HepG2 (cell line): ENCODE measurements at regions not wholly inside any gene's neighbourhood (a gene's known extent, or its start where the extent isn't known, plus 50 kb on each side); places are given as distances from the start of the nearest gene placed in this dataset.

Experiments used
- ATAC-seq: fragments of 200-7000 bp; cut with Tn5 transposase; 3 replicates; pipeline ENCODE4 v1.9.1; 2020; ENCODE audit warnings: mild to moderate bottlenecking, moderate library complexity
- BruUV-seq: library from RNA; stranded (reverse); fragments of 400-500 nt; replicated peaks from 2 replicates; lab custom pipeline; 2021; lab: Mats Ljungman, UMichigan
- CTCF ChIA-PET: fragments of 300-600 bp; formaldehyde crosslinking; extraction: SDS; loops from one replicate; lab custom pipeline; 2021; ENCODE audit warnings: low total read pairs, inconsistent platforms, low intra/inter-chr PET ratio; lab: Yijun Ruan, JAX
- POLR2A ChIA-PET: fragments of 350-600 bp; sonication (Branson Sonifier 250); formaldehyde crosslinking; loops from one replicate; lab custom pipeline; 2020; ENCODE audit warnings: antibody characterized with exemption, inconsistent platforms; lab: Yijun Ruan, JAX
- DNase-seq: peaks from one replicate; pipeline ENCODE4 v3.0.0-alpha.2; 2015; ENCODE audit warnings: low spot score
- FAIRE-seq: peaks from 3 replicates; lab custom pipeline; 2011; peaks lifted over from hg19 to GRCh38; lab: Jason Lieb, UNC
- H2AFZ ChIP-seq: one replicate; pipeline ENCODE4 v1.6.1; 2011; ENCODE audit warnings: low read length, inconsistent platforms
- H3K27ac ChIP-seq: fragments of 300-600 bp; 3 replicates; pipeline ENCODE4 v1.8.0; 2011; ENCODE audit warnings: mixed run types, mild to moderate bottlenecking, mixed read lengths, low read length, inconsistent platforms; ENCODE audit not compliant: insufficient read depth; ENCODE audit errors: extremely low read length
- H3K27me3 ChIP-seq, 2 experiments: fragments of 200-600 bp in 1 of 2; 2 replicates in 1 of 2; 3 replicates in 1 of 2; pipeline versions ENCODE4 v1.6.0 to v1.8.0; 2011; ENCODE audit warnings: low read length in 2 of 2, mild to moderate bottlenecking in 2 of 2, moderate library complexity in 2 of 2, inconsistent platforms in 1 of 2; ENCODE audit not compliant: insufficient read depth in 2 of 2, control insufficient read depth in 1 of 2
- H3K36me3 ChIP-seq, 2 experiments: fragments of 200-600 bp in 1 of 2; replicated peaks in 1 of 2; 2 replicates in 1 of 2; 3 replicates in 1 of 2; pipeline versions ENCODE4 v1.5.1 to v1.8.0; 2011; ENCODE audit warnings: low read length in 2 of 2, inconsistent platforms in 1 of 2; ENCODE audit not compliant: insufficient read depth in 2 of 2, control insufficient read depth in 1 of 2
- H3K4me1 ChIP-seq: 2 replicates; pipeline ENCODE4 v1.5.1; 2012; ENCODE audit warnings: low read length, inconsistent platforms; ENCODE audit not compliant: insufficient read depth
- H3K4me2 ChIP-seq: 2 replicates; pipeline ENCODE4 v1.6.0; 2011; ENCODE audit warnings: low read depth, low read length, inconsistent platforms
- H3K4me3 ChIP-seq, 3 experiments: fragments of 200-600 bp in 1 of 3; sonication (generic), shearing (Covaris generic) in 1 of 3; replicated peaks in 1 of 3; 2 replicates each; pipeline ENCODE4 v1.5.1; 2011 to 2016; ENCODE audit warnings: low read length in 3 of 3, inconsistent platforms in 2 of 3, low read depth in 2 of 3, mild to moderate bottlenecking in 2 of 3, control low read depth in 1 of 3, mixed read lengths in 1 of 3; ENCODE audit not compliant: insufficient read depth in 1 of 3
- H3K79me2 ChIP-seq: one replicate; pipeline ENCODE4 v1.6.1; 2011; ENCODE audit warnings: low read length, inconsistent platforms; ENCODE audit not compliant: insufficient read depth
- H3K9ac ChIP-seq: 2 replicates; pipeline ENCODE4 v1.6.0; 2011; ENCODE audit warnings: mild to moderate bottlenecking, low read depth, low read length, inconsistent platforms; ENCODE audit not compliant: insufficient read depth
- H3K9me3 ChIP-seq: 2 replicates; pipeline ENCODE4 v1.5.1; 2012; ENCODE audit warnings: mild to moderate bottlenecking, low read length
- H4K20me1 ChIP-seq: 2 replicates; pipeline ENCODE4 v1.6.0; 2011; ENCODE audit warnings: inconsistent platforms, mild to moderate bottlenecking, low read length, moderate library complexity; ENCODE audit not compliant: insufficient read depth
- ATF1 ChIP-seq: IDR thresholded peaks from 2 replicates; pipeline ENCODE4 v1.6.1; 2016; ENCODE audit warnings: mild to moderate bottlenecking, control low read depth
- ATF5 ChIP-seq: sonication (generic); formaldehyde crosslinking; IDR thresholded peaks from 2 replicates; pipeline ENCODE4 v1.4.0; 2020; ENCODE audit warnings: mild to moderate bottlenecking, low read depth, missing genetic modification reagents
- ELF4 ChIP-seq: sonication (generic); formaldehyde crosslinking; IDR thresholded peaks from 2 replicates; pipeline ENCODE4 v1.5.0; 2020; ENCODE audit warnings: missing genetic modification reagents, mild to moderate bottlenecking, moderate library complexity, borderline replicate concordance
- IKZF5 ChIP-seq: IDR thresholded peaks from 2 replicates; pipeline ENCODE4 v1.6.1; 2018; ENCODE audit warnings: missing genetic modification reagents, mild to moderate bottlenecking, missing compliant biosample characterization
- LRRFIP1 ChIP-seq: sonication (generic); formaldehyde crosslinking; conservative IDR thresholded peaks from 2 replicates; pipeline ENCODE4 v1.4.0; 2020; ENCODE audit warnings: missing genetic modification reagents
- MXD1 ChIP-seq: sonication (generic); formaldehyde crosslinking; IDR thresholded peaks from 2 replicates; pipeline ENCODE4 v1.4.0; 2020; ENCODE audit warnings: mild to moderate bottlenecking, missing genetic modification reagents
- RBM22 ChIP-seq: fragments of 200-400 bp; formaldehyde crosslinking; optimal IDR thresholded peaks from 2 replicates; pipeline ENCODE3; 2017; ENCODE audit warnings: mild to moderate bottlenecking, low read length, moderate library complexity
- STAT5B ChIP-seq: sonication (generic); formaldehyde crosslinking; IDR thresholded peaks from 2 replicates; pipeline ENCODE4 v1.4.0; 2020; ENCODE audit warnings: missing genetic modification reagents
- ZBTB43 ChIP-seq: sonication (generic); formaldehyde crosslinking; conservative IDR thresholded peaks from 2 replicates; pipeline ENCODE4 v1.4.0; 2020; ENCODE audit warnings: missing genetic modification reagents
- ZFP1 ChIP-seq: IDR thresholded peaks from 2 replicates; pipeline ENCODE4 v1.6.1; 2016
- ZMYM2 ChIP-seq: sonication (generic); formaldehyde crosslinking; IDR thresholded peaks from 2 replicates; pipeline ENCODE4 v1.8.0; 2022; ENCODE audit warnings: mild to moderate bottlenecking, missing genetic modification reagents
- ZNF558 ChIP-seq: sonication (generic); formaldehyde crosslinking; IDR thresholded peaks from 2 replicates; pipeline ENCODE4 v1.9.0; 2022; ENCODE audit warnings: mild to moderate bottlenecking, missing genetic modification reagents, borderline replicate concordance
- ZNF766 ChIP-seq: sonication (generic); formaldehyde crosslinking; IDR thresholded peaks from 2 replicates; pipeline ENCODE4 v1.5.0; 2020; ENCODE audit warnings: missing genetic modification reagents, borderline replicate concordance
- ZNF790 ChIP-seq: sonication (generic); formaldehyde crosslinking; IDR thresholded peaks from 2 replicates; pipeline ENCODE4 v1.8.0; 2022; ENCODE audit warnings: missing genetic modification reagents, mild to moderate bottlenecking, borderline replicate concordance
- ZUFSP ChIP-seq: sonication (generic); formaldehyde crosslinking; IDR thresholded peaks from 2 replicates; pipeline ENCODE4 v1.9.0; 2021; ENCODE audit warnings: missing genetic modification reagents, mild to moderate bottlenecking, borderline replicate concordance
- WGBS: methylation state at CpG from one replicate; pipeline ENCODE4 v1.1.6; 2017; ENCODE audit warnings: low lambda C conversion rate; 5-methylcytosine and 5-hydroxymethylcytosine counted together
- in situ Hi-C: cut with HindIII; loops from 2 replicates; pipeline ENCODE4 v1.10.0; 2017; ENCODE audit warnings: low pct_unique_long_range_greater_than_20kb; ENCODE audit not compliant: extremely low pct_ligation_motif_present
- intact Hi-C: fragments of 100-400 bp; cut with micrococcal nuclease; formaldehyde crosslinking; loops from one replicate; pipeline ENCODE4 v1.10.0; 2022; ENCODE audit not compliant: unreplicated experiment

- H3K4me1 ChIP-seq = peaks cover 19% of the 10 kb centered on the region
- no peak overlapping the region for H2AFZ ChIP-seq
- H4K20me1 ChIP-seq = no peaks in the 10 kb centered on the region
- ChIA-PET CTCF (no interaction called here), POLR2A (no interaction called here)
- no peaks in the 10 kb centered on the region for H3K36me3 ChIP-seq
- intact Hi-C loops (no loop called here), in situ Hi-C loops (no loop called here)
- H3K27ac ChIP-seq = no peak overlapping the region
- no TSS peak for BruUV-seq
- H3K4me3 ChIP-seq = no peak overlapping the region
- no peak overlapping the region for H3K4me2 ChIP-seq
- peaks cover 22% of the 10 kb centered on the region for H3K9me3 ChIP-seq
- FAIRE-seq = no peak
- no peak for ATAC-seq
- no peaks in the 10 kb centered on the region for H3K79me2 ChIP-seq
- no peak for DNase-seq
- H3K9ac ChIP-seq = no peak overlapping the region
- WGBS = 27% methylated on average over 2 of the region's 2 CpGs
- H3K27me3 ChIP-seq = no peaks in the 10 kb centered on the region
- TF ChIP-seq ZNF790 (no peak), ATF1 (no peak), LRRFIP1 (no peak), ZUFSP (CRISPR knock-in tag) (no peak), ZBTB43 (no peak), ZNF766 (CRISPR knock-in tag) (no peak), ELF4 (CRISPR knock-in tag) (no peak), ATF5 (CRISPR knock-in tag) (no peak), ZMYM2 (no peak), ZNF558 (no peak), MXD1 (CRISPR knock-in tag) (no peak), STAT5B (CRISPR knock-in tag) (no peak), IKZF5 (CRISPR knock-in tag) (no peak), ZFP1 (no peak), RBM22 (no peak)
Observed at GRCh38 chr5:34547300-34548085, 108.6 kb upstream of the RAI14 start.
